ENCODE measurements at regions not wholly inside any gene's neighbourhood (a gene's known extent, or its start where the extent isn't known, plus 50 kb on each side); places are given as distances from the start of the nearest gene placed in this dataset.
"Not testable (repeated sequence)": the region's sequence is repeated elsewhere in the genome, so short reads cannot be mapped to it uniquely, and the experiment has no call there.

GRCh38 chr14:105917136-105917932, 391.0 kb downstream of the TMEM121 start:
- CTCF ChIA-PET; H3K36me3 ChIP-seq (ENCODE audit: insufficient read depth, low read length, poor library complexity, severe bottlenecking); BruUV-seq (replicated peaks); H3K27ac ChIP-seq (ENCODE audit: low read depth, low read length, poor library complexity, severe bottlenecking); H3K9me3 ChIP-seq (ENCODE audit: low read depth, low read length, poor library complexity, severe bottlenecking); POLR2A ChIA-PET (ENCODE audit: low non-redundant PET); H3K27me3 ChIP-seq (replicated peaks; ENCODE audit: insufficient read depth, low read depth, low read length, poor library complexity); DNase-seq (ENCODE audit: low spot score); intact Hi-C loops (cut with micrococcal nuclease; ENCODE audit: unreplicated experiment); H3K4me1 ChIP-seq (ENCODE audit: insufficient read depth, low read length, poor library complexity, severe bottlenecking); H3K4me3 ChIP-seq (ENCODE audit: low read depth, low read length, poor library complexity, severe bottlenecking): not testable (repeated sequence)

- intact Hi-C loops (cut with micrococcal nuclease; ENCODE audit: unreplicated experiment), result no loop called here
- H3K27me3 ChIP-seq (replicated peaks; ENCODE audit: insufficient read depth, low read depth, low read length, poor library complexity), result no peaks in the 10 kb centered on the region
- H3K9me3 ChIP-seq (ENCODE audit: low read depth, low read length, poor library complexity, severe bottlenecking), result no peaks in the 10 kb centered on the region
- ChIA-PET POLR2A (ENCODE audit: low non-redundant PET) (no interaction called here), CTCF (no interaction called here)
- no TSS peak for BruUV-seq (replicated peaks)
- DNase-seq (ENCODE audit: low spot score), result no peak
- TF ChIP-seq CTCF (conservative IDR thresholded peaks at IDR 0.05; ENCODE audit: low read depth, low read length), result no peak
- no peak for TF ChIP-seq EZH2 (IDR thresholded peaks at IDR 0.05; ENCODE audit: borderline replicate concordance, low read depth, low read length, poor library complexity, severe bottlenecking)
- no peak overlapping the region for H3K4me3 ChIP-seq (ENCODE audit: low read depth, low read length, poor library complexity, severe bottlenecking)
- no peaks in the 10 kb centered on the region for H3K36me3 ChIP-seq (ENCODE audit: insufficient read depth, low read length, poor library complexity, severe bottlenecking)
- no peak overlapping the region for H3K27ac ChIP-seq (ENCODE audit: low read depth, low read length, poor library complexity, severe bottlenecking)
- no peaks in the 10 kb centered on the region for H3K4me1 ChIP-seq (ENCODE audit: insufficient read depth, low read length, poor library complexity, severe bottlenecking)
Measured at GRCh38 chr14:105917933-105918436, 391.6 kb downstream of the TMEM121 start.

- no peak for DNase-seq (ENCODE audit: low spot score)
- intact Hi-C loops (cut with micrococcal nuclease; ENCODE audit: unreplicated experiment), result no loop called here
- TF ChIP-seq EZH2 (IDR thresholded peaks at IDR 0.05; ENCODE audit: borderline replicate concordance, low read depth, low read length, poor library complexity, severe bottlenecking) (no peak), CTCF (conservative IDR thresholded peaks at IDR 0.05; ENCODE audit: low read depth, low read length) (no peak)
Measured at GRCh38 chr14:105918496-105919262, 392.3 kb downstream of the TMEM121 start.

More at GRCh38 chr14:105918496-105919262, 392.3 kb downstream of the TMEM121 start:
- no TSS peak for BruUV-seq (replicated peaks)
- Histone ChIP-seq H3K4me3 (ENCODE audit: low read depth, low read length, poor library complexity, severe bottlenecking) (no peak overlapping the region), H3K9me3 (ENCODE audit: low read depth, low read length, poor library complexity, severe bottlenecking) (no peaks in the 10 kb centered on the region), H3K27ac (ENCODE audit: low read depth, low read length, poor library complexity, severe bottlenecking) (no peak overlapping the region), H3K27me3 (replicated peaks; ENCODE audit: insufficient read depth, low read depth, low read length, poor library complexity) (no peaks in the 10 kb centered on the region), H3K36me3 (ENCODE audit: insufficient read depth, low read length, poor library complexity, severe bottlenecking) (no peaks in the 10 kb centered on the region), H3K4me1 (ENCODE audit: insufficient read depth, low read length, poor library complexity, severe bottlenecking) (no peaks in the 10 kb centered on the region)
- ChIA-PET POLR2A (ENCODE audit: low non-redundant PET) (no interaction called here), CTCF (no interaction called here)
